HG02763 (cell line): ENCODE measurements at regions not wholly inside any gene's neighbourhood (a gene's known extent, or its start where the extent isn't known, plus 50 kb on each side); places are given as distances from the start of the nearest gene placed in this dataset.
A peak's percentile ranks its signal among the peaks of the same experiment; 100 is the strongest.
"Not testable (repeated sequence)": the region's sequence is repeated elsewhere in the genome, so short reads cannot be mapped to it uniquely, and the experiment has no call there.

Experiments used
- ATAC-seq: cut with Tn5 transposase; IDR thresholded peaks from one replicate; pipeline ENCODE4 v1.9.1; 2021; ENCODE audit warnings: mild to moderate bottlenecking, moderate library complexity; ENCODE audit not compliant: unreplicated experiment

GRCh38 chr3:28139288-28139687 is 102.1 kb upstream of the CMC1 start:
- no peak for ATAC-seq

GRCh38 chr3:28139967-28140634 is 101.3 kb upstream of the CMC1 start:
- no peak for ATAC-seq

DNA sequence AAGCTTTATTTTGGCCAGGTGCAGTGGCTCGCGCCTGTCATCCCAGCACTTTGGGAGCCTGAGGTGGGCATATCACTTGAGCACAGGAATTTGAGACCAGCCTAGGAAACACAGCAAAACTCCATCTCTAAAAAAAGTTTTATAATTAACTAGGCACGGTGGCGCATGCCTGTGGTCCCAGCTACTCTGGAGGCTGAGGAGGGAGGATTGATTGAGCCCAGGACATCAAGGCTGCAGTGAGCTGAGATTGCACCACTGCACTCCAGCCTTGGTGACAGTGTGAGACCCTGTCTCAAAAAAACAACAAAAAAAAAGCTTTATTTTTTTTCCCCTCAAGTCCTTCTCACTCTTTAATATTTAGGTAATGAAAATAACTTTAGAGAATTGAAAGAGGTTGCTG is 100.8 kb upstream of the CMC1 start:
- ATAC-seq, result no peak

- ATAC-seq, result no peak
Measured at GRCh38 chr3:28149960-28150359, 91.5 kb upstream of the CMC1 start.

DNA sequence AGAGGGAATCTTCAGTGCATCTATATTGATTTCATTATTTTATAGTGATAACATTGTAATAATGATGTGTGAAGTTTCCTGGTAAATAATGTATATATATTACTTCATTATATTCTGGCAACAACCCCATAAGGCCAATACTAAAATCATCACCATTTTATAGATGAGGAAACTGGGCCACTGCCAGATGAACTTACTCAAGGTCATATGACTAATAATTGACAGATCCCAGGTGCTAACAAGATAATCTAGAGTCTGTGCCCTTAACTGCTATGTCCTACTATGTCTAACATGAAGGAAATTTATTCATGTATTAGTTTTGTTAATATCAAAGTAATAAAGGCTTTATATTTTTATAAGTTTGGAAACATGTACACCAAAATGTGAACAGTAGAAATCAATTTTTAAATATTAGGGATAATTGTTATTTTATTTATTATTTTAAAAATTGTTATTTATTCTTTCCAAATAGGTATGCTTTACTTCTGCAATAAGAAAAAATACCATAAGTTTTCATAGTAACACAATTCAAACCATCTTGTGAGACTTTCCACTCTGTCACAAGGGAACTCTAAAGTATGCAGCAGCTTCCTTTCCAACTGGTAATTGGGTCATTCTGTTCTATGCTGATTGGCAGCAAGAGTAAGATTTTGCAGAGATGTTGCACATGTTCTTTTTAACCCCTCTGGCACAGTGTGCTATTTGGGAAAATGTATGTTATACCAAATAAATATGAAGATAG is 90.8 kb upstream of the CMC1 start:
- no peak for ATAC-seq

- no peak for ATAC-seq
Measured at GRCh38 chr3:28151207-28151550, 90.2 kb upstream of the CMC1 start.

DNA sequence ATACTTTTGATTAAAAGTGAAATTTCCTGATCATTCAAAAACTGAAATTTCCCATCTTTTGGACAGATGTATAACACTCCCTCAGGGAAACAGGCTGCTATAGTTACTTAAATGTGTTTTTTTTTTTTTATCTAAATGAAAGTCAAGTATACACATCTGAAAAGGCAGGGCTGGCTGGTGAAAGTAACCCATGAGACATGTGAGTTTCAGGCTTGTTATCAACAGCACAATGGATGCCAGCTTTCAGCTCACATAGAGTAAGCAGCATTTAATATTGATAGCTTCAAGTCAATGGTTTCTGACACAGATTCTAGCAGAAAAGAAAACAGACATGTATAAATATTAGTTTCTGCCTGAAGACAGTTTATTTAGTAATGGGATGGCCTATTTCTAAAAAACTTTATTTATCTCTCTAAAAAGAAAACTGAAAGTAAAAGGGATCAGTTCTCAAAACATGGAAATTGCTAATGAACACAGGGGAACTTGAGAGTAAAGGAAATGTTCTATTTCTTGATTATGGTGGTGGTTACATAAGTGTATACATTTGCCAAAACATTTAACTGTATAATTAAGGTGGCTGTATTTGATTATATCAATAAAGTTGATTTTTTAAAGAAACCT is 89.7 kb upstream of the CMC1 start:
- peak; percentile 94 for ATAC-seq

GRCh38 chr3:28155631-28156030 is 85.8 kb upstream of the CMC1 start:
- ATAC-seq, result no peak

GRCh38 chr3:28156599-28156998 is 84.8 kb upstream of the CMC1 start:
- not testable (repeated sequence) for ATAC-seq

DNA sequence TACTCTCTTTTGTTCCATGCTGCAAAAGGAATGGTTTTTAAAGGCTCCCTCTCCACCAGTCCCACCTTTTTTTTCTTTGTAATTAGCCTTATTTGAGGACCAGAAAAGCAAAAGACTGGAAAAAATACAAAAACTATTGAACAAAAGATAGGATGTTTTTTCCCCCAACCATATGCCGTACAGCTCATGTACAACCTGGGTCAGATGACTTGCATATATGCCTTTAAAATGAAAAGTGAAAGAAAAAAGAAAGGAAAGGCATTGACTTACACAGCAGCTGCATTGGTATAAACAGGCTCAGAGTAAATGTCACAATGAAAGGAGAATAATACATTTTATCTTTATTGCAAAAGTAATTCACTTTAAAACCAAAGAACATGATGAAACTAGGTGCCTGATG is 69.5 kb upstream of the CMC1 start:
- no peak for ATAC-seq

- no peak for ATAC-seq
Measured at GRCh38 chr3:28172748-28173147, 68.7 kb upstream of the CMC1 start.

- ATAC-seq, result no peak
Measured at GRCh38 chr3:28173836-28174235, 67.6 kb upstream of the CMC1 start.

- ATAC-seq, result no peak
Measured at GRCh38 chr3:28186748-28187147, 54.7 kb upstream of the CMC1 start.

DNA sequence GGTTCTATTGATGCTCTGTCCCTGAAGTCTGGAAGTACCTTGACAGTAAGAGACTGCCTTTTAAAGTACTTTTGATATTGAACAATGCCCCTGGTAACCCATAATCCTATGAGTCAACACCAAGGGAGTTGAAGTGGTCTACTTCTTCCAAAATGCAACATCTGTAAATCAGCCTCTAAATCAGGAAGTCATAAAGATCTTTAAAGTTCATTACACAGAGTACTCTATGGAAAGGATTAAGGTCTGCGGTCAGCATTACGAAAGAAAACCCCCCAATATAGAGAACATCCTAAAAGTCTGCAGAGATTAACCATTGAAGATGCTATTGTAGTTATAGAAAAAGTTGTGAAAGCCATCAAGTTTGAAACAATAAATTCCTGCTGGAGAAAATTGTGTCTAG is 52.7 kb upstream of the CMC1 start:
- ATAC-seq, result no peak

DNA sequence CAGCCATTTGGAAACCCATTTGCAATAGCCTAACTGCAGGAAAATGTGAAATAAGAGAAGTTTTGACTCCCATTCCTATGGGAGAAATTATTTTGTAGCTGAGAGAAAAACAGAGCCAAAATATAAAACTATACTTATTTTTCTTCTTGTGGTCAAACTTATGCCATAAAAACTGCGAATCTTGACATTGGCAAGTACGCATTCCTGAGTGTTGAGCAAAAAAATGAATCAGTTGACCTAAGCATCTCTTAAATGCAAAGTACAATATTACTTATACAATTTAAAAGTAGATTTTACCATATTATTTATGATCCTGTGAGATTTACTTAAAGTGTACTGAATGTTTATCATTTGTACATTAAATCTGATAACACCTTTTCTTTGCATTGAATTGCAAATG is 50.1 kb upstream of the CMC1 start:
- no peak for ATAC-seq
